ENCODE measurements at regions not wholly inside any gene's neighbourhood (a gene's known extent, or its start where the extent isn't known, plus 50 kb on each side); places are given as distances from the start of the nearest gene placed in this dataset.

DNA sequence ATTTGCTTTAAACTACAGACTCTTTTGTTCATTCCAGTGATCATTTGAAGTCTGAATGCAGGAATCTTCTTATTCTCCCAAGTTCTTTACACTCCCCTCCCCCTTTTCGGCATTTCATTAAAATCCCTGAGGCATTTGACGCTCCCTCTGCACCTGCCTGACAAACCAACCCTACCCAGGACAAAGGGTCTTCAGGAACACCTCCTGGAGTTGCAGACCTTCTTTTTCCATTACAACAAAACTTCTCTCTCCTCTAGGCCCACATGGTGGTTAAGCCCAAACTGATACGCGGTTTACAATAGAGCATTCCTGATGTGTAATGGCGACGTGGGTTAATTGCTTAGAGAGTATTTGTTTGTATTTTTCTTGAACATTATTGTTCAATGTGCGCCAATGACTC is 367.4 kb downstream of the FBXO15 start:
- DNase-seq = no peak

DNA sequence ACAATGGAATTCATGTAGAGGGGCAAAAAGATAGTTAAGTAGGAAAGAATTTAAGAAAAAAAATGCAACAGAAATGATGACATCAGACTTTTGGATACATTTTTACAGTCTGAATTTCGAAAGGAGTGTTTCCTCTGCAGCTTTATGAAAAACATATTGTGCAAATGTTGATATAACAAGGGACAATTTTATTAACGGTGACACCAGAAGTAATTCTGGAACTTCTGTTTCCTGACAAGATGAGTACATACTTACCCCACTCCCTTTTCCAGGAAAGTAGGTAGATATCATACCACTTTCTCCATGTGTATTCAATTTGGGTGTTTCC is 369.6 kb downstream of the FBXO15 start:
- no peak for DNase-seq

DNA sequence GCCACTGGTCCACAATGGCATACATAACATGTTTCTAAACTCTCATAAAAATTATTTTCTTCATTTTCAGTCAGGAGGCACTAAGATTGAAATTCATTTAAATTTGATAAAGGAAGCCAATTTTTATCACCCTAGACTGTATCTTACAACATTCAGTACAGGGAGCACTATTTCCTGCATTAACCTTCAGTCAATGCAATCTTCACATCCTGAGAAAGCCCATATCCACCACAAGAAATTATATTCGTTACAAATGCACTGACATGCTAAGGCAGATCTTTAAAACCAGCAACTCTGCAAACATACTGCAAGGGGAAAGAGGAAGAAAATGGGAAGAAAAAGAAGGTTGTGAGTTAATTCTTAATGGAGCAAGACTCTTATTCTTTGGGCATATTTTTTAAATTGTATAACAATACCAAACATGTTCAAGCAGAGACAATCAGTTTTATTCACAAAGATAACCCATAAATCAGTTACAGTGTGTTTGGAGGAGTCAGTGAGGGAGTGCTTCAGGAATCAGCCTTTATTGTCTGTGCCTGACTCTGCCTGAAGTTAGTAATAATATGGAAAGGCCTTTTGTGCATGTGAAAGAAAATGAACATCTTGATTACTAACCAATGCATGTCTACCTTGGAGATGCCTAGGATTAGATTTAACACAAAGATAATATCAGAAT is 370.1 kb downstream of the FBXO15 start:
- DNase-seq = no peak

DNA sequence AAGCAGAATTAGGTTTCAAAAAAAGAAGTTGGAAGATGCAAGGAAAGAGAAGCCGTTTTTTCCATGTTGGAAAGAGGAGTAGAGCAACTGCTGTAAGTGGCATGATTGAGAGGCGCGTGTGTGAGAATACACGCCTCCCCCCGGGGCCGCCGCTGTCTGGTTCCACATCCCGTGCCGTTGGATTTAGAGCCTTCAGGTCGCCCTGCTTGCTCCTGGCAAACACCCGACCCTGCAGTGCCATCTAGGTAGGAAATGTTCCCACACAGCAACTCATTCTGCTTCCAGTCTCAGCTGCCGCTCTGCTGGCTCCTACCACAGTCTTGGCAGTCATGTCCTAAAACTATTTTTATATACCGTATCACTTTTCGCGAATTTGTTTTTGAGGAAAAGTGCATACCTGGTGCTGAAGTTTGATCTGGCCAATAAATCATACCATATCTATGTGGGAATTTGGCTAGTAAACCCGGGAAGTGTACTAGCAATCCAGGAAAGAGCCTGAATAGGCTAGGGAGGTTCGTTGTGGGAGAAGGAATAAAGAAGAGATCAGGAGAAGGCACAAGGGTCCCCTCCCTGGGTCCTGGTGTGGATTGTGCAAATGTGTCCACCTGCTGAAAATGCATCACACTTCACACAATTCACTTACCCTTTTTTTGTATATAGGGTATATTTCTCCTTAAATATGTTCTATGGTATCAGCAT is 372.7 kb downstream of the FBXO15 start:
- DNase-seq = peak; percentile 49

DNA sequence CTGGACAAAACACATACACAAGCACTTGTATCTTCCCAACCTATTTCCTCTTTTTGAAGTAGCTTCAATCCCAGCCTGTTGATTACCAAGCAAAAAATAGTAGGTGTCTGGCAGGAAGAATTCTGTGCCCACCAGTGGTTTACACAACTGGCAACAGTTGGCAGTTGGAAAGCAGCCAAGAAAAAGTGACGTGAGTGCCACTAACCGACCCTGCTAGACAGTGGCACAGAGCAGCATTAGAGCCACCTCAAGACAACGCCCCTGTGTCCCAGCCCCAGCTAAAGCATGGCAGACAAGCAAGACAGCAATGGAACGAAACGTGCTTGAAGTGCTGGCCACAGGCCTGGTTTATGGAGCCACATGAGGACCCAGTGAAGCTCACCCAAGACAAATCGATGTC is 379.6 kb downstream of the FBXO15 start:
- DNase-seq = peak; percentile 9

DNA sequence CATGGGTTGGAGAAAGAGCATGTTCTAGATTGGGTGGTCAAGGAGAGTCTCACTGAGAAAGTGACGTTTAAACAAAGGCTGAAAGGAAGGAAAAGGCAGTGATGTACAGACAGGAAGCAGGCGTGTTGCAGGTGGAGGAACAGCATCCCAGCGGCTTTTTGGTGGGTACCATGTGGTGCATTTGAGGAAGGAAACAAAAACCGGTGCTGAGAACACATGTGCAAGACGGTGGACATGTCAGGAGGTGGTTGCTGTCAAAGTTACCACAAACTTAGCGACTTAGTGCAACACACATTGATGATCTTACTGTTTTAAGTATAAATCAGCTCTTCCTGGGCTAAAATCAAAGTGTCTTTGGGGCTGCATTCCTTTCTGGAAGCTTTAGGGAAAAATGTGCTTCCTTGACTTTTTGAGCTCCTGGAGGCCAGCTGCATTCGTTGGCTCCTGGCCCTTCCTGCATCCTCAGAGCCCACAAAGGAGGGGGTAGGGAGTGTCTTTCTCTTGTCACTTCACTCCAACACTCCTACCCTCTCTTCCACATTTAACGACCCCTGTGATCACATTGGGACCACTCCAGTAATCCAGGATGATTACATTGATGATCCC is 380.6 kb downstream of the FBXO15 start:
- DNase-seq = no peak

DNA sequence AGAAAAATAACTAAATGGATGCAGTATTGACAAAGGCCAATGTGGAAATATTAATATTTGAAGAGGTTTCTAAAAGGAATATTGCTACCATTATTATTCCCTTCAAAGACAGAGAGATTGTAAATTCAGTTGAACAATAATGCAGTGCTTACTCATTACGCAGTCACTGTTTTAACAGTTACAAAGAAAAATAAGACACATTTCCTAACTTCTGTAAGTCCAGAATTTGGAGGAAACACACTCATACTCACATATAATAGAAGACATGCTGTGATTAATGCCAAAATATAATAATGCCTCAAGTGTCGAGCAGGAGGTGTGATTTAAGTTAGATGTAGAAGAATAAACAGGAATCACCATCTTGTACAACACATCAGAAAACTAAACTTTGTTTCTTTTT is 389.2 kb downstream of the FBXO15 start:
- no peak for DNase-seq

DNA sequence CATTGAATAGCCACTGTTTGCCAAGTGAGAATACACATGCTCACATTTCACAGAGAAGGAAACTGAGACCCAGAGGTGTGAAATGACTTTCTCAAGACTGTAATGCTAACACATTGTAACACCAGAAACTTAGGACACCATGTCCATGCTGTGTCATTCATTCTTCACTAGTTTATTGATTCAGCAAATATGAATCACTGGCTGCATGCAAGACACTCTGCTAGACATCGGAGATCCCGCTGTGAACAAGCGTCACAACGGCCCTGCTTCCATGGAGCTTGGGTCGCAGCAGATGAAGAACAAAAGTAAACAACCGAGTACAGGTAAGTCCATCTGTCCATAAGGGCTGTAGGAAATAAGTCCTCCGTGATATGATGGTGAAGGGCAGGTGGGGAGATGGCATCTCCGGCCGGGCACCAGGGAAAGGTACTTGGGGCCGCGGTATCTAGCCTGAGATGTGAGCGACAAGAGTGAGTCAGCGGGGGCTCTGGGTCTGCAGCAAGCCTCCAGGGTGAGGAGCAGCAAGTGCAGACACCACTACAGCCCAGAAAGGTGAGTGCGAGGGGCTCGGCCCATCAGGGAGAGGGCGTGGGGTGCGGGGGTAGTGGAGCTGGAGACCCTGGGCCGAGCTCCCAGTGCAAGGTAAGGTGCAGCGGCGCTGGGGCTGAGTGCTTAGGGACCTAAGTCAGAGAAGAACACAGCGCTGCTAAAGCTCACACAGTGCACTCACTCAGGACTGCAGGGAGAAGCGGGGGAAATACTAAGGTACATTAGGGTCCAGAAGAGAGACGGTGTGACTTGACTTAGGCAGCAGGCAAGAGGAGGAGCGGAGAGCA is 391.2 kb downstream of the FBXO15 start:
- DNase-seq = no peak

DNA sequence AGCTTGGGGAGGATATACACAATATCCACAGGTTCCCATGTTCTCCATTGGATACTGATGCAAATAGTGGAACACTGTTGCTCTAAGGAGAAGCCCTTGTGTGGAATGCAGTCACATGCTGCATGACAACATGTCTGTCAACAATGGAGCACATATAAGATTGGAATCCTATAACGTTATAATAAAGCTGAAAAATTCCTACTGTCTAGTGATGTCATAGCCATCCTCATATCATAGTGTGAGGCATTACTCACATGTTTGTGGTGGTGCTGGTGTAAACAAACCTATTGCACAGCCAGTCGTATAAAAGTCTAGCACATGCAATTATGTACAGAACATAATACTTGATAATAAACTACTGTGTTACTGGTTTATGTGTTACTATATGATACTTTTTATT is 394.7 kb downstream of the FBXO15 start:
- DNase-seq = no peak

DNA sequence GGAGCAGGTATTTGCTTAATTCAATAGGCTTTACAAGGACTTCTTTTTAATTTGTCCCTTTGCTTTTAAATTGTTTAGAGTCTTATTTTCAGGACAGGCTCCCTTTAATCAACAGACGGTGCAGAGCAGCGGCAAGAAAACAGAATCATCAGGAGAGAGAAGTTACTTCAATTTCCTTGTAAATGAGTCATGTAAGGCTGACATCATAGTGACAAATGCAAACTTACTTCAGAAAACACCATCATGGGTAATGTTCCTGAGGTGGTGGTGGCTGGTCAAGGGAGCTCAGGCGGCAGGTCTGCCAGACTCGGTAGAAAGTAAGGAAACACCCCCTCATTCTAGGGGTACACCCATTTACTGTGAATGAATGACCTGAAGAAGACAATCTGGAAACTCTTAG is 395.1 kb downstream of the FBXO15 start:
- DNase-seq = no peak

DNA sequence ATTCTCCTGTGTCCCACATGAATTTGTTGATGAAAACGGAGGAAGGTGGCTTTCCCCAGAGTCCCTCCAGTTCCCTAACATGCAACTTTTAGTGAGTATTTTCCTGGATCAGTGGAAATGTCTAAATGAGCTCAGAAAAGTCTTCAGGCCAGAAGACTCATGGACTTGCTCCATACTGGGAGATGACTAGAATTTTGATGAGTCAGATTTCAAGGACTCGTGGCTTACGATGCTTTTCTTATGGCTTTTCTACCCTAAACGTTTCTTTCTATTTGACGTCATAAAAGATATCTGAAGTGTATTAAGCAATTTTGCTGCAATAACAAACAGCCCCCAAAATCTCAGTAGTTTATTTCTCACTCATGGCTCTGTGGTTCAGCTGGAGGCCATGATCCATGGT is 397.6 kb downstream of the FBXO15 start:
- DNase-seq = no peak

DNA sequence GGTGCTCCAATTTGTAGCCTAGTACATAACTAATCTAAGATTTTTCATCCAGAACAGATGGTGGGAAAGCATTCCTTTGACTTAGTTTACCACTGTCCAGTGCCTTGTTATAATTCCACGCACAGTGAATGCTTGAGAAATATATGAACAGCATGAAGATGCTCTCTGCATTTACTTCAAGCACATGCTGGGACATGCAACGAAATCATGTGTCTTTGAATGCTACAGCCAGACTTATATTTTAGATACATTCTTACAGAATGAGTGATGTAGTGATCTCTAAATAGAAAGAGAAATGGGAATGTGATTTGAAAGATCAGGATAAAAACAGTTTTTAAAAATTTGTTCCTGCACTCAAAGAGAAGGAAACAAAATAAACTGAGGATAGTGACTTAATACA is 398.3 kb downstream of the FBXO15 start:
- no peak for DNase-seq

DNA sequence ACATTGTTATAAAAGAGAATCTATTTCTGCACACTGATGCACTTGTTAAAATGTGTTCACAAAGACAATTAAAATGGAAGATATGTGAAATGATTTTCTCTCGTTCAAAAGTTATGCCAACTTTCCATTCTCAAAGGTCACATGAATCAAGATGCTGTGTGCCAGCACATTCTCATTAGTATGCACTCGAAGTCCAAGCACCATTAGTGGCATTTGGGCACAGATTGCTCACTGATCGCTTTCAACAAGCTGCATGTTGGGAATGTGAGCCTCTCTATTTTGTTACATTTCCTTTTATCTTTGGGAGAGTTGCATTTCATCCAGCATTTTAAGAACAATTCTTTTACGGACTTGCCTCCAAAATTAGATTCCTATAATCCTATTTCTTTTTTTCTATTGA is 398.9 kb downstream of the FBXO15 start:
- DNase-seq = no peak

DNA sequence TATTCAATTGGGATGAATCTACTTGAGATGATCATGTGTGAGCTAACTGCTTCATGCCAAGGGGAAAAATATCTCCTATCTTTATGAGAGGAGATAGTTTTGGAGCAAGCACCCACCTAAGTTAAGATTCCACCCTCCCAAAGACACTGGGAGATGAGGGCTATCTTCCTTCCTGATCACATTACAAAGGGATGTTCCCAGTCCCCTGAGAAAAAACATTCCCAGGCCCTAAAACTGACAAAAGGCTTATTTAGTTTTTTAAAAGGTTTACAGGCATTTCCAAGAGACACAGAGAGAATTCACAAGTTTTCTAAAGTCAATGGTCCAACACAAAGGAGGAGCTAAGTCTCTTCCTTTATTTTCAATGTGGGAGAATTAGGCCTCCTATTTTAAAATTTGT is 401.5 kb downstream of the FBXO15 start:
- DNase-seq = no peak

DNA sequence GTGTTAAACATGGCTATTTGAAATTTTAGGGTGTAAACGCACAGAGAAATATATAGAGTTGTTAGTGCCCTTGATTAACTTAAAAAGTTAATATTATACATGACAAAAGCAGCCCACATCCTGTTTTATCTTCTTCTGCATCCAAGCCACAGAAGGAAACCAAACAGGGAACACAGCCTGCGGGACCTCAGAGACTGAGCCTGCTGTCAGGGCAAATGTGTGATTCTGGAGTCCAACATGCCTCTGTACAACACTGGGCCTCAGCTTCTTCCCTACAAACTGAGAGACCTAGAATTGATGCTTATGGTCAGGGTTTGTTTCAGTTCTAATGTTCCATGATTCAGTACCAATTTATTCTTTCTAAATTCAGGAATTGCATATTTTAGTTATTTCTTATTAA is 404.7 kb downstream of the FBXO15 start:
- DNase-seq = no peak

DNA sequence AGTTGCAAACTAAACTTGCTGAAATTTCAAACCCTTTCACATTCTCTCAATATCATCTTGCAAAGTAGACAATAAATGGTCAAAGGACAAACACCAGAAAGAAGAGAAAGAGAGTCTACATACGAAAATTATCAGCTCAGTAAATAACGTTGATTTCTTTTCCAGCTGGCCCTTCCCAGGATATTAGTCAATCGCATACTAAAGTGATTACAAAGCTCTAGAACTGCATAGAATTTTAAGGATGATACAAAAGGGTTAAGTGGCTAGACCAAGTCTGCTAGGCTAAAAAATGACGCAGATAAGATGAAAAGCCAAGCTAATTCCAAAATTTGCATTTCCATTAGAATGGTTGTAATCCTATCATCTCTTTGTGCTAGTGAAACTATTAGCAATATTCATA is 405.7 kb downstream of the FBXO15 start:
- no peak for DNase-seq

DNA sequence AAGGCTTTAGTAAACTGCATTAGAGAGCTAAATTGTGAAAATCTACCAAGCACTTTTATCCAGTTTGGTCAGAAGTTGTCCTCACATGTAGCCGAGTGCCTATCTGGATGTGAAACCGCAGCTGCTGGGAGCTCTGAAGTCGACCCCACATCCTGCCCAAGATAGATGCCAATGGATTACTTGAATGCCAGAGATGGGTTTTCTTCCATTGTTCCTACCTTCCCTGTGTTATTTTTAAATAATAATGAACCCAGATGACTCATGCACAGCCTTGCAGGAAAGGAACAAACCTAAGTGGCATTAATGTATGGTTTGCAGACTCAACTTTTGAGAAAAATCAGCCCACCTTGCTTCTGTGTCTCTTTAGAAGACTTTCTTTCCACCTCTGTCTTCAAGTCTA is 408.5 kb downstream of the FBXO15 start:
- DNase-seq = no peak

DNA sequence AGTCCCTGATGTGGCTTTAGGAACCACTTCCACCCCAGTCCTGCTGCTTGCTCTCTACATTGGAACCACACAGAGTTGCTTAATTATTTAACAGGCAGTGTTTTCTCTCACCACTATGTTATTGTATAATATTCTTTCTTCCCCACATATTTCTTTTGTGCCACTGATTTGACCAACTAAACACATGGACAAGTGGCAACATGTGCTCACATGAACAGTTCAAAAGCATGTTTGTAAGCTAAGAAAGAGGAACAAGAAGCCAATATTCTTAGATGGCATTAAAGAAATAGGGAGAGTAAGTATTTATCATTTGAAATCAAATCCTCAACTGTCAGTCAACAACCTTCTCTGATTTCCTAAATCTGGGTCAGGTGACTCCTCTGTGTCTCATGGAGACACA is 409.6 kb downstream of the FBXO15 start:
- no peak for DNase-seq

DNA sequence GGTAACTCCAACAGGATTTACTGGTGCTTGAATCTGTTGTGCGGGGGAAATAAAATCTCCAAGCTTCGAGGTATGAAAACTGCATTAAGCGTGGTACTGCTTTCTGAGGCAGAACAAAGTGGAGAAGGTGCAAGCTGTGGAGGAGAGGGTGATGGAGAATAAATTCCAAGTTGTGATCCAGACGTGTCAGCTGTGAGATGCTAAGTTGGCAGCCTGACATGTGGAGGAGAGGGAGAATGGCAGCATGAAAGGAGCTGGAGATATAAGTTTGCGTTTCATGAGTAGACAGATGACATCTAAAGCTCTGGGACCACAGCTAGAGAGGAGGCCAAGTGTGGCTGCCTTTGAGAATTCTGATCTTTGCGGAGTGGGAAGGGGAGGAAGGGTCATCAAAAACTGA is 411.8 kb downstream of the FBXO15 start:
- DNase-seq = no peak

DNA sequence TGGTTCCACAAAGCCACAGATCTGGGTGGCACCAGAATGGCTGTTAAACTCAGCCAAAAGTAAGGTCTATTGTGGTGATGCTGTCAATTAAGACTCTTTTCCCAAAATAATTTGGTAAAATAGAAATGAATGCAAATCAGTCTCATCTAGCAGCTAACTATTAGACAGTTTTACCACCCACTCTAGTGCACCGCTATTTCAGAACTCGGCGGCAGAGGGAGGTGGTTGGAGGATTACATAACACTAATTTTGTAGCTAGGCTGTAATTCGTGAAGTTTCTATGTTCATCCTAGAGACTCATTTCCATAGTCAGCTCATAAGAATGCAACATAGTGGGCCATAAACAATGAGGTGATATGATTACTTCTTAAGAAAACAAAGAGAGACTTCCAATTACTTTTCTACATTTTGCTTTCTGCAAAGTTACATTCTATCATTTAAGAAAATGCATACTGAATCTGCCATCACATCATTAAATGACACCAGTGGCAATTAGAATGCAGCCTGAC is 413.8 kb downstream of the FBXO15 start:
- DNase-seq = no peak

DNA sequence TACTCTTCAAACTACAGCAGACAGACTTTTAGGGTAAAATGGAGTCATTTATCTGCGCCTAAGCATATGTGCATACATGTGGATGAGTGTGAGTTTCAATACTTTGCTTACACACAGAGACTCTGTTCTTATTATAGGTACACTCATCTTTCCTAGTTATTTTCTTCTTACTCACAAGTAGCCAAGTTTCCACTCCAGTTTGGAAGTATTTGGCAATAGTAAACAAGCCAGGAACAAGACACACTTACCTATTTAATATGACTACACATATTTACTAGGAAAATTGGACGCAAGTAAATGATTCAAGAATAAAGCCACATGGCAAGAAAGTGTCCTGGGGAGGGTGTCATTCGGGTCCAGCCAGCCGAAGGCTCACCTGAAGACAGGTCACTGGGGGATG is 414.3 kb downstream of the FBXO15 start:
- DNase-seq = no peak

DNA sequence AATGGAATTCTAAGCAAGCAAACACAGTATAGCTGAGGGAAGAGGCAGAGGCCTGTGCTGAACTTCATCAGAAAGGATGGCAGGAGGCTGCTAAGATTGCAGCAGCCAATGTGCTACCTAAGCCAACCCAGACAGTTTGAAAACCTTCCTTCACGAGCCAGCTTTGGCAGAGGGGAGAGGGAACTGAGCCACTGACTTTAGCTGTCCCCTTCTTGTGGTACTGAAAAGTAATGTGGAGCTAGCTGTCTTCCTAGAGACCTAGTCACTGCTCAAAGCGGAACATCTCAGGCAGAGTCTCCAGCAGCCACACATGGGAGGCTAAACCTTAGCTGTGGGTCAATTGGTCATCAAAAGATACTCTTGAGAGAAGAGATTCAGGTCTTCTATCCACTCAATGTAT is 419.0 kb downstream of the FBXO15 start:
- DNase-seq = no peak

DNA sequence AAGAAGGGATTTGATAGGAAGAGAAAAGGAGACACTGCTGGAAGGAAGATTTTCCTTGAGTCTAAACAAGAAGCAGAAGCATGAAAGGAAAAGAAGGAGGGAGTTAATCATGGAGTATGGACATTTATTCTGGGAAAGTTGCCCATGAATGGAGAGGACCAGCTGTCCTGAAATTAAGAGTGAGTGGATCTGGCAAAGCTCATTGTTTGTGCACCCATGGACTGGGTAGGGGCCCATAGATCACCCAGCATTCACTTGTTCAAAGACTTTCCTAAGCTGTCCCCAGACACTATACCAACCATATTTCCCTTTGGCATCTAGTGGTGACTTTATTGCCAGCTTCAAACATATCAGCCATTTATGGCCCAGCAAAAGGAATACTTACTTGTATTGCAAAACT is 422.7 kb downstream of the FBXO15 start:
- DNase-seq = no peak

DNA sequence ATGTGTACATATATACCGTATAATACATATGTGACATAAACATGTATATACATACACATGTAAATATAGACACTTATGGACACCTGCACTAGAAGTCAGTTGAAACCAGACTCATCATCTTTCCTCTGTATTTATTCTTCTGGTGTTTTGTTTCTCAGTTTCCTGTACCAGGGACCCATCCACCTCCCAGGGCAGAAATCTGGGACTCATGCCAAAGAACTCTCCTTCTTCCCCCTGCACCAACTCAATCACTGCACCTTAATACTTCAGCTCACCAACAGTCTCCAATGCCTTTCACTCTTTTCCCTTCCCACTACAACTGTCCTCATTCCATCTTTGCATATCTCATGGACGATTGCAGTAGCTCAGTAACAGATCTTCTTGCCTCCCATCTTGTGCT is 428.0 kb downstream of the FBXO15 start:
- no peak for DNase-seq
